GM19397 (cell line): ENCODE measurements at regions not wholly inside any gene's neighbourhood (a gene's known extent, or its start where the extent isn't known, plus 50 kb on each side); places are given as distances from the start of the nearest gene placed in this dataset.

Experiments used
- ATAC-seq: cut with Tn5 transposase; IDR thresholded peaks from one replicate; pipeline ENCODE4 v1.9.1; 2021; ENCODE audit warnings: mild to moderate bottlenecking, moderate library complexity; ENCODE audit not compliant: unreplicated experiment

- no peak for ATAC-seq
Observed at GRCh38 chr11:103622296-103622695, 414.1 kb upstream of the DDI1 start.

GRCh38 chr11:103623933-103624332, 412.5 kb upstream of the DDI1 start:
- no peak for ATAC-seq

- no peak for ATAC-seq
Observed at GRCh38 chr11:103624708-103625623, 411.5 kb upstream of the DDI1 start.

- no peak for ATAC-seq
Observed at GRCh38 chr11:103625624-103625965, 410.8 kb upstream of the DDI1 start.

- ATAC-seq: no peak
Observed at GRCh38 chr11:103628121-103628520, 408.3 kb upstream of the DDI1 start.

GRCh38 chr11:103631841-103632240, 404.6 kb upstream of the DDI1 start:
- no peak for ATAC-seq

- ATAC-seq: no peak
Observed at GRCh38 chr11:103633068-103633788, 403.2 kb upstream of the DDI1 start.

- no peak for ATAC-seq
Observed at GRCh38 chr11:103633819-103634590, 402.4 kb upstream of the DDI1 start.

GRCh38 chr11:103636232-103636631, 400.2 kb upstream of the DDI1 start:
- no peak for ATAC-seq

- ATAC-seq: no peak
Observed at GRCh38 chr11:103637295-103637694, 399.1 kb upstream of the DDI1 start.

- no peak for ATAC-seq
Observed at GRCh38 chr11:103637831-103638230, 398.6 kb upstream of the DDI1 start.

GRCh38 chr11:103644676-103645075, 391.8 kb upstream of the DDI1 start:
- no peak for ATAC-seq

- no peak for ATAC-seq
Observed at GRCh38 chr11:103648054-103648453, 388.4 kb upstream of the DDI1 start.

- no peak for ATAC-seq
Observed at GRCh38 chr11:103648670-103649400, 387.6 kb upstream of the DDI1 start.

- no peak for ATAC-seq
Observed at GRCh38 chr11:103649401-103649895, 387.0 kb upstream of the DDI1 start.

GRCh38 chr11:103650330-103650729, 386.1 kb upstream of the DDI1 start:
- ATAC-seq: no peak

GRCh38 chr11:103651341-103651998, 385.0 kb upstream of the DDI1 start:
- no peak for ATAC-seq

GRCh38 chr11:103652013-103652412, 384.4 kb upstream of the DDI1 start:
- no peak for ATAC-seq

GRCh38 chr11:103656382-103656781, 380.1 kb upstream of the DDI1 start:
- ATAC-seq: no peak

- no peak for ATAC-seq
Observed at GRCh38 chr11:103659206-103659618, 377.2 kb upstream of the DDI1 start.
